BJ (cell line): ENCODE measurements at regions not wholly inside any gene's neighbourhood (a gene's known extent, or its start where the extent isn't known, plus 50 kb on each side); places are given as distances from the start of the nearest gene placed in this dataset.

Experiments used
- CTCF ChIA-PET: fragments of 350-600 bp; formaldehyde crosslinking; extraction: SDS; loops from one replicate; lab custom pipeline; 2021; ENCODE audit warnings: antibody characterized with exemption, inconsistent platforms; lab: Yijun Ruan, JAX
- POLR2A ChIA-PET: fragments of 300-600 bp; sonication (Branson Sonifier 250); formaldehyde crosslinking; extraction: SDS; loops from one replicate; lab custom pipeline; 2021; ENCODE audit warnings: antibody characterized with exemption; lab: Charles Lee
- DNase-seq: peaks from one replicate; pipeline ENCODE4 v3.0.0-alpha.2; 2011; ENCODE audit warnings: low read depth
- H3K27me3 ChIP-seq: 2 replicates; pipeline ENCODE4 v1.6.0; 2011; ENCODE audit warnings: low read length; ENCODE audit not compliant: control insufficient read depth, insufficient read depth
- H3K36me3 ChIP-seq: 2 replicates; pipeline ENCODE4 v1.5.1; 2011; ENCODE audit warnings: low read length; ENCODE audit not compliant: control insufficient read depth, insufficient read depth
- H3K4me3 ChIP-seq: 2 replicates; pipeline ENCODE4 v1.5.1; 2011; ENCODE audit warnings: low read depth, mild to moderate bottlenecking, control low read depth, low read length
- TF ChIP-seq, protein P1 (sequence below): IDR thresholded peaks from 2 replicates; pipeline ENCODE4 v1.5.1; 2011; ENCODE audit warnings: low read depth, mild to moderate bottlenecking, control low read depth, inconsistent platforms, low read length, moderate library complexity; ENCODE audit not compliant: insufficient read depth

DNA sequence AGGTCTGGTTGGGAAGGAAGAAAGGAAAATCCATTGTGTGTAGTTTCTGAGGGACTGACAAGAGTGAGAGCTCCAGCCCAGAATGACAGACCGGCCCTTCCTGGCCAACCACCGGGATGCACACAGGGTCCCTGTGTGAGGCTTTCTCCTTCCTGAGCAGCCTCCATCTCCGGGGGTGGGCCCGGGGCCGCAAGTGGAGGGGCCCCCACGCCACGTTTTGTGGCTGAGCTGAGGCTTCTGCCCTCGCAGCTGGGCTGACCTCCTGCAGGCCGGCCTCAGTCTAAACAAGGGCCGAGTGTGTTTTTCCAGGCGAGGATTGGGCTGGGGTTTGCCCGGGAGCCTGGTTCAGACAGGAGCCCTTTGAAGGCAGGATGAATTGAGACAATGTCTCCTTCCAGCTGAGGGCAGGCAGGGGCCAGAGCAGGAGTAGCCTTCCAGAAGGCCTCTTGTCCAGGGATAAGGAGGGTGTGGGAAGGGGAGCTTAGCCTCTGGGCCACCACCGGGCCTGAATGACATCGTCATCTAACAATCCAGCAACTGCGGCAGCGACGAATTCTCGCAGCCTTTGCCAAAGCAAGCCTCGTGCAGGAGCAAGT is 96.5 kb upstream of the NCOR2 start:
- no peak overlapping the region for H3K4me3 ChIP-seq
- H3K27me3 ChIP-seq: peaks cover 3% of the 10 kb centered on the region
- CTCF ChIA-PET: interaction anchor here (1.8 kb wide), 1 partner anchor 14 kb away, joined by 5 read pairs; no protein-coding TSS in a partner anchor
- DNase-seq: no peak
- H3K36me3 ChIP-seq: no peaks in the 10 kb centered on the region
- POLR2A ChIA-PET: no interaction called here
- TF ChIP-seq, protein P1, sequence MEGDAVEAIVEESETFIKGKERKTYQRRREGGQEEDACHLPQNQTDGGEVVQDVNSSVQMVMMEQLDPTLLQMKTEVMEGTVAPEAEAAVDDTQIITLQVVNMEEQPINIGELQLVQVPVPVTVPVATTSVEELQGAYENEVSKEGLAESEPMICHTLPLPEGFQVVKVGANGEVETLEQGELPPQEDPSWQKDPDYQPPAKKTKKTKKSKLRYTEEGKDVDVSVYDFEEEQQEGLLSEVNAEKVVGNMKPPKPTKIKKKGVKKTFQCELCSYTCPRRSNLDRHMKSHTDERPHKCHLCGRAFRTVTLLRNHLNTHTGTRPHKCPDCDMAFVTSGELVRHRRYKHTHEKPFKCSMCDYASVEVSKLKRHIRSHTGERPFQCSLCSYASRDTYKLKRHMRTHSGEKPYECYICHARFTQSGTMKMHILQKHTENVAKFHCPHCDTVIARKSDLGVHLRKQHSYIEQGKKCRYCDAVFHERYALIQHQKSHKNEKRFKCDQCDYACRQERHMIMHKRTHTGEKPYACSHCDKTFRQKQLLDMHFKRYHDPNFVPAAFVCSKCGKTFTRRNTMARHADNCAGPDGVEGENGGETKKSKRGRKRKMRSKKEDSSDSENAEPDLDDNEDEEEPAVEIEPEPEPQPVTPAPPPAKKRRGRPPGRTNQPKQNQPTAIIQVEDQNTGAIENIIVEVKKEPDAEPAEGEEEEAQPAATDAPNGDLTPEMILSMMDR: no peak

DNA sequence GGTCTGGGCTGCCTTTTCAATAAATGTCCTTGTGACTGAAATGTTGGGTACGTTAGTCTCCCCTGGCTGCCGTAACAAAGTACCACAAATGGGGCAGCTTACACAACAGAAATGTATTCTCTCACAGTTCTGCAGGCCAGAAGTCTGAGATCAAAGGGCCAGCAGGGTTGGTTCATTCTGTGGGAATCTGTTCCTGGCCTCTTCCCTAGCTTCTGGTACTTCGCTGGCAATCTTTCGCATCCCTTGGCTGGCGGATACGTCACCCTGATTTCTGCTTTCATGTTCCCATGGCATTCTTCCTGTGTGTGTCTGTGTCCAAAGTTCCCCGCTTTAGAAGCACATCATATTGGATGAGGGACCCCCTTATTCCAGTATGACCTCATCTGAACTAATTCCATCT is 95.8 kb upstream of the NCOR2 start:
- Histone ChIP-seq H3K4me3 (no peak overlapping the region), H3K27me3 (peaks cover 3% of the 10 kb centered on the region), H3K36me3 (no peaks in the 10 kb centered on the region)
- no peak for DNase-seq
- TF ChIP-seq, protein P1: no peak
- ChIA-PET CTCF (interaction anchor here (1.8 kb wide), 1 partner anchor 15 kb away, joined by 5 read pairs; no protein-coding TSS in a partner anchor), POLR2A (no interaction called here)

DNA sequence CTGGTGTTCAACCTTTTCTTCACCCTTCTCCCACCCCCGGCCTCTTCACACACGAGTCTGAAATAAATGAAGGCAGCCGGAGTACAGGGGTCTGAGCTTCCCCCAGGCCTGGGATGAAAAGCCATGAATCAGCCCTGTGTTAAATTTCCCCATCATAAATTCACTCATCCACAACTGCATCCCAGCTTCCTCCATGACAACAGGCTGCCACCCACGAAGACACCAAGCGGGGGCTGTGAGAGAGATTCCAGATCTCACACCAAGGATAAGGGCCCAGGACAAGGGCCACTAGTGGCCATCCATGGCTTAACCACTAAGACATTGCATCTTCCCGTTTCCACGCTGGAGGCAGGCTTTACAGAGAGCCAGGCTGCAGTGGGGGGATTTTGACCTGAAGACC is 93.9 kb upstream of the NCOR2 start:
- CTCF ChIA-PET: interaction anchor here (0.9 to 1.8 kb wide), 5 partner anchors 15 to 106 kb away, joined by 3 to 6 read pairs (median 5); no protein-coding TSS in a partner anchor
- Histone ChIP-seq H3K4me3 (no peak overlapping the region), H3K36me3 (no peaks in the 10 kb centered on the region), H3K27me3 (peaks cover 3% of the 10 kb centered on the region)
- no peak for DNase-seq
- TF ChIP-seq, protein P1: no peak
- POLR2A ChIA-PET: no interaction called here

DNA sequence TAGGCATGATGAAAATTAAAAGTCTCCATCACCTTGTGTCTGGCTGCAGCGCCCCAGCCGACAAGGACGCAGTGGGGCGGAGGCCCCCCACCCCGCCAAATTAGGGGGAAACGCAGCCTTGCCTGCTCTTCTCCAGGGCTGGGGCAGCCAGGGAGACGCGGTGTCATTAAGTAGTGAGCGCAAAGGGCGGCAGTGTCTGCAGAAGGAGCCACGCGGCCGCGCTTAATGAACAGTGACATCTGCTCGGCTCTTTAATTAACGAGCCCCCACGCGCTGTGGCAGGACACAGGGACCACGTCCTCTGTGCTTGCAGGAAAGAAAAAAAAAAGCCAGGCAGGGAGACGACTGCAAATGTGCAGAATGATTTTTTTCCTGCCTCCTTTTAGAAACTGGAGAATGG is 93.4 kb upstream of the NCOR2 start:
- no peak for DNase-seq
- CTCF ChIA-PET: interaction anchor here (0.9 to 1.8 kb wide), 4 partner anchors 15 to 107 kb away, joined by 3 to 6 read pairs (median 4); no protein-coding TSS in a partner anchor
- TF ChIP-seq, protein P1: no peak
- POLR2A ChIA-PET: no interaction called here
- H3K4me3 ChIP-seq: no peak overlapping the region
- H3K36me3 ChIP-seq: no peaks in the 10 kb centered on the region
- H3K27me3 ChIP-seq: peaks cover 3% of the 10 kb centered on the region

DNA sequence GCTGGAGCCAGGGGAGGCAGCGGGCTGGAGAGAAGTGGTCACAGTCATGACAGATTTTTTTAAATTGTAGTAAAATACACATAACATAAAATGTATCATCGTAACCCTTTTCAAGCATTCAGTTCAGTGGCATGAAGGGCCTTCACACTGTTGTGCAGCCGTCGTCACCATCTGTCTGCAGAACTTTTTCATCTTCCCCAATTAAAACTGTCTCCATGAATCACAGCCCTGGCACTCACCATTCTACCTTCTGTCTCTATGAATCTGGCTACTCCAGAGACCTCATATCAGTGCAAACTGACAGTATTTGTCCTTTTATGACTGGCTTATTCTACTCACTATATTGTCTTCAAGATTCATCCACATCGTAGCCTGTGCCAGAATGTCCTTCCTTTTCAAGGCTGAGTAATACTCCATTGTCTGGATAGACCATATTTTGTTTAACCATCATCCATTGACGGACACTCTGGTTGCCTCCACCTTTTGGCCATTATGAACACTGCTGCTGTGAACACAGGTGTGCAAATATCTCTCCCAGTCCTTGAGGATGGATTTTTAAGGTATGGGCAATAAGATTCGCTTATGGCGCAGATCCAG is 91.5 kb upstream of the NCOR2 start:
- Histone ChIP-seq H3K36me3 (no peaks in the 10 kb centered on the region), H3K4me3 (no peak overlapping the region), H3K27me3 (peaks cover 3% of the 10 kb centered on the region)
- TF ChIP-seq, protein P1: no peak
- DNase-seq: no peak
- POLR2A ChIA-PET: no interaction called here
- CTCF ChIA-PET: no interaction called here
